Fibroblast of peridontal ligament (primary cell): ENCODE measurements at regions not wholly inside any gene's neighbourhood (a gene's known extent, or its start where the extent isn't known, plus 50 kb on each side); places are given as distances from the start of the nearest gene placed in this dataset.

ENCODE experiments used
- DNase-seq: peaks from one replicate; pipeline ENCODE4 v3.0.0-alpha.2; 2010; ENCODE audit errors: extremely low read depth

DNA sequence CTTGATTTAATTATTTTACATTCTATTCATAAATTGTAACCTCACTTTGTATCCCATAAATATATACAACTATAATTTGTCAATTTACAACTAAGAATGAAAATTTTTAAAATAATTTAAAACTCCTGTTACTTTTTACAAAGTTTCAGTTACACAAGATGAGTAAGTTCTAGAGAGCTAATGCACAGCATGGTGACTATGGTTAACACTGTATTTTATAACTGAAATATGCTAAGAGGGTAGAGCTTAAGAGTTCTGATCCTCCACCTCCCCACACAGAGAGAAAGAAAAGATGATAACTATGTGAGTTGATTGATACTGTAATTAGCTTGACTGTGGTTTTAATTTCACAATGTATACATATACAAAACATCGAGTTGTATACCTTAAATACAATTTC is 412.5 kb upstream of the DDI1 start:
- DNase-seq, result no peak

- DNase-seq, result peak; percentile 97
Observed at GRCh38 chr11:103624708-103625623, 411.5 kb upstream of the DDI1 start.

DNA sequence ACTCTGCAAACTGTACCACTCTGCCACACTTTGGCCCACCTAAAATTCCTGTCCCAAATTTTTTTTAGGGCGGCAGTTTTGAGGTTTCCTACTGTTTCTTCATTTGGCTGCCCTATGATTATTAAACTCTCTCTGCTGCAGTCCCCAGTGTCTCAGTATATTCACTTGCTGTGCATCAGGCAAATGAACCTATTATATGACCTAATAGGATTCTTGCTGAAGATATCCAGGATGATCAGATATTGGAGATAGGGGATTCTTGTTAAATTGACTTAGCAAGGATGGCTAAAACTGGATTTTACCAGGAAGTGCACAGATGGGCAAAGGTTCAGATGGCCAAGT is 410.8 kb upstream of the DDI1 start:
- DNase-seq, result no peak

DNA sequence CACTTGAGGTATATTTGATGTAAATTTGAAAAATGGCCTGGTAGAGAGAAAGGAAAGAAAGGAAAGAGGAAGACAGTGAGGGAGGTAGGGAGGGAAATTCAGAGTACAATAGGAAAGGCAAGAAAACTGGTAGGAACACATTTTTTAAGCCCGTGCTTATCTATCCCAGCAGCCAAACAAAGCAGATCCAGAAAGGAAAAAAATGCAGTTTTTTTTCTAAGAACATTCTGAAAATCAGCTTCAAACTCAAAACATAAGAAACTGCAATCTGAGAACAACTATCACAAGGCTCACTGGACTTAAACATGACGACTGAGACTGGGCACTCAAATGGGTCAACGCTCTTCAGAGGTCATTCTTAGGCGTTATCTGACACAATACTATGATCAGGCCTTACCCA is 408.3 kb upstream of the DDI1 start:
- DNase-seq, result no peak

DNA sequence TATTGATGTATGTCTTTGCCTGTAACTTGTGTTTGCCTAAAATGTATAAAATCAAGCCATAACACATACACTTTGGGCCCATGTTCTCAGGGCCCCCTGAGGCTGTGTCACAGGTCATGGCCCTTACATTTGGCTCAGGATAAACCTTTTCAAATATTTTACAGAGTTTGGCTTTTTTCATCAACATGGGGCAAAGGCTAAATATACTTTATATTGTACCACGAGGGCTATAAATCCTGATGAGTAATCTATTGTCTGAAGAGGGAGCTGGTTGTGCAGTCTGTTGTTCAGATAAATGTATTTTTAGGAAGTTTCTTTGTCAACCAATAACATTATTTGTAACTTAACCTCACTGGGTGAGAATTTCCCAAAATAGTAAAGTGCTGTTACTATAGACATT is 404.6 kb upstream of the DDI1 start:
- DNase-seq, result no peak

- DNase-seq, result peak; percentile 64
Observed at GRCh38 chr11:103633068-103633788, 403.2 kb upstream of the DDI1 start.

DNA sequence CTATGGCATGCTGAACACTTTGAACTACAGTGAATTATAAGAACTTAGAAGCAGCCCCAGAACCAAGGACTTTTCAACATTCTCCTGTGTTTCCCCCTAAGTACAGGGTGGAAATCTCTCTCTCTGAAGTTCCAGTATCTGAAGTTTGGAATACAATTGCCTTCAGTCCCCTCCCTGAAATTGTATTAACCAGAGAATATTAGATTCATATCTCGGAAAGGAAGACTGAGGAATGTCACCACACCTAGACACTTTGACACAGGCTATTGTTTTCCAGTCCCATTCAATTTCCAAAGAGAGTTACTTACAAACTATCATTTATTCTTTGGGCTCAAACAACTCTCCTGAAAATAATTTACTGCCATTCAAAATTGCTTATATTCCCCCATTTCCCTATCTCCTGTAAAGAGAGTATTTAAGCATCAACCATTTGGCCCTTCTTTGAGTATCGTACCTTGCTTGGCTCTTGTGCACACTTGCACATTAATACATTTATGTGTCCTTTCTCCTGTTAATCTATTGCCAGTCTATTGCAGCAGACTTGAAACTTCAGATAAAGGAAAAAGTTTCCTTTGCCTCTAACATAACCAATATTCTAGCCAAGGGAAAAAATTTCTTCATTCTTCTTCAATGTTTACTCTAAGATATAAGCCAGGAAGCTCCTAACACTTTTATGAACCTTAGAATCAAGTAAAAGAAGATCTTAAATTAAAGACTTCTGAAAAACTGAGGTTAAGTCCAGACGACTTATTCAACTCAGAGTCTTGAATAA is 402.4 kb upstream of the DDI1 start:
- DNase-seq, result peak; percentile 63

DNA sequence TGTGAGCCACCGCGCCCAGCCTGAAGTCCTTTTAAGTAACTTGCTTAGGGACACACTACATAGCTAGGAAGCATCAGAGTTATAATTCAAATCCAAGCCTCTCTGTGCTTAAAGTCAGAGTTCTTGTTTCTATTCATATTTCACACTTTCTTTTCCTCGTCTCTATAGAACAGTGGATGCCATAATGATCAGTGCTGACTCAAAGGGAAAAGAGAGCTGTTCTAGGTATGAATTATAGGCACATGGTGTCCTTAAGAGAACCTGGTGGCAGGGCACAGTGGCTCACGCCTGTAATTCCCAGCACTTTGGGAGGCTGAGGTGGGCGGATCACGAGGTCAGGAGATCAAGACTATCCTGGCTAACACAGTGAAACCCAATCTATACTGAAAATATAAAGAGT is 400.2 kb upstream of the DDI1 start:
- DNase-seq, result no peak

- DNase-seq, result no peak
Observed at GRCh38 chr11:103637295-103637694, 399.1 kb upstream of the DDI1 start.

DNA sequence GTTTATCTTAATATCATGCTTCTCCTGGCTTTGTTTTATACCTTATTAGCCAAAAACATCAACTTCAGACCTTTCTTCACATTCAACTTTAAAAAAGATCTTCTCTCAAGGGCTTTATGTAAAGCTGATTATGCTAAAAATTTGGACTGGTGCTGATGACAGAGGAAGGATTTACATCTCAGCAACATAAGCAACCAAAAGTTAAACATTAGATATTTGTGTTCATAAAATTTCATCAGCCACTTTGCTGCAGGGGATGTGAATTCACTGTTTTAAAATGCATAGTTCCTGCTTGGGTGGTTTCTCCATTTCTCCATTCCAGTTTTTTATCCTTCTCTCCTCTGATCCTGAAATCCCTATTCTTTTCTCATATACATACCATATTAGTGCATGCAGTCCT is 398.6 kb upstream of the DDI1 start:
- no peak for DNase-seq

GRCh38 chr11:103644676-103645075 is 391.8 kb upstream of the DDI1 start:
- DNase-seq, result no peak

DNA sequence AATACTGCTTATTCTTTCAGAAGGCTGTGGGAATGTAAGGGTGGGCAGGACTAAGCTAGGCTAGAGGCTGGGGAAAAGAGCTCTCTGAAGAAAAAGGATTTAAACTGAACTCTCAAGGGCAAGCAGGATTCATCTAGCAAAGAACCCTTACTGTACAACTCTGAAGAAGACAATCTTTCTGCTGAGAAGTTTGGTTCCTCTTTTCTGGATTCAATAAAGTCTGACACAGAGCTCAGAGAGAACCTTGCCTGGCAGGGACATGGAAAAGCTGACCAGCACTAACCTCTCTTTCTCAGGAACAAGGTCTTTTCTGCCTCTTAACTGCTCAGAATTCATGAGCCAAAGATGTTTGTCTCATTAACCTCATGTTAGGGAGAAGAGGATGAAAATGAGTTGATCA is 388.4 kb upstream of the DDI1 start:
- no peak for DNase-seq

- DNase-seq, result peak; percentile 59
Observed at GRCh38 chr11:103648670-103649400, 387.6 kb upstream of the DDI1 start.

DNA sequence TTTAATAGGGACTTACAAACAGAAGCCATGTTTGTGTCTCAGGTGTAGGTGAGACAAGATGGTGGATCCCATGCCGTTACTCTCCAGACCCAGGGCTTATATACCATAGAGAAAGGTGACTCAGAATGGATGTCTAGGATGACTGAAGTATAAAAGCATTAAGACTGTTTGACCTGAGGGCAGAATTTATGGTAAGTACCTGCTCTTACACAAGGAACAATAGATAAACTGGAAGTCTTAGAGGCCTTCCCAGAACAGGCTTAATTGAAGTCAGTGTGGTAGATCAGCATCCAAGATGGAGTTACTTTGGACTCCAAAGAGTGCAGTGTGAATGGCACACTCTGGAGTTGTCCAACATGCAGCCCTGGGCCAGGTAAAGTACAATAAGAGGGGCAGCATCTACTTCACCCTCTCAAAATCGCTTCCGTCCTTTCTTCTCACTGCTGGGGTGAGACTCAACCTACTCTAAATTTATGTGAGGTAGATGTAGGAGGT is 387.0 kb upstream of the DDI1 start:
- no peak for DNase-seq

- no peak for DNase-seq
Observed at GRCh38 chr11:103650330-103650729, 386.1 kb upstream of the DDI1 start.

DNA sequence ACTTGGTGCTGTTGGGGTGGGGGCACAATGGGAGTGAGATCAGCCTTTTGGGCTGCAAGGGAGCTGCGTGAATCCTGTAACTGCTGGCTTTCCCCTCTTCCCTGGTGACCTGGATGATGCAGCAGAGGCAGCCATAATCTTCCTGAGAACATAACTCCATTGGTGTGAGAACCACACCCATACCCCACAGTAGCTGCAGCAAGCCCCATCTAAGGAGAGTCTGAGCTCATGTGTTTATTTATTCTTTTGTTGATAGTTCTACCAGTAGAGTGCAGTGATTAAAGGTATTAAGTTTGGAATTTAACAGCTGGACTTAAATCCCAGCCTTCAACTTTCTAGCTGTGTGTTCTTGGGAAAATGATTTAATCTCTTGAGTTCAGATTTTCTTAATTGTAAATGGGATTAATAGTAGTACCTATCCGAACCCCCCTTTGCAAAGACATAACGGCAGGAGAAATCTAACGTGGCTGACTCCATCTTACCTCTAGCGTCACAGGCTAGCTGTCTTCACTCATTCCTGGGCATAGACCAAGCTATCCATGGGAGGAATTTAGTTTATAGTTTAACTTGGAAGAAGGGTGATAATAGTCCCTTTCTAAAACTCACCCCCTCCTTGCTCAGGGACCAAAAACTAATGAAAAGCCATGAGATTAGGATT is 385.0 kb upstream of the DDI1 start:
- no peak for DNase-seq

GRCh38 chr11:103652013-103652412 is 384.4 kb upstream of the DDI1 start:
- no peak for DNase-seq

GRCh38 chr11:103656382-103656781 is 380.1 kb upstream of the DDI1 start:
- DNase-seq, result no peak

DNA sequence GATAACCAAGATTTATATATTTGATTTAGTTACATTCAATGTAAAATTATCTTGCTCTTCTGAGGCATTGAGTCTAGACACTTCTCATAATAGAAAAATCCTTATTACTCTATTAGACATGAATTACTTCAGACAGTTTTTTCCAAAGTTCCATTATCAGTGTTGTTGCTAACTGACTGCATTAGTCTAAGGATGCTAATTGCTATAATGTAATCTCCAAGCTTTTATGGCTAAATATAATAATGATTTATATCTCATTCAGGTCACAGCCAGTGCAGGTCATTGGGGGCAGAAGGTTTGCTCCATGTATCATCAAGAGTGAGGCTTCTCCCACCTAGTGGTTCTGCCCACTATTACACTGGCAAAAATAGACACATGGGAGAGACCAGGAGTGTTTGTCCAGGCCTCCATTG is 377.2 kb upstream of the DDI1 start:
- no peak for DNase-seq

- no peak for DNase-seq
Observed at GRCh38 chr11:103659743-103660142, 376.7 kb upstream of the DDI1 start.

- no peak for DNase-seq
Observed at GRCh38 chr11:103661185-103661584, 375.3 kb upstream of the DDI1 start.
